A549 (cell line): ENCODE measurements at regions not wholly inside any gene's neighbourhood (a gene's known extent, or its start where the extent isn't known, plus 50 kb on each side); places are given as distances from the start of the nearest gene placed in this dataset.

Experiments used
- BHLHE40 ChIP-seq: IDR thresholded peaks from 2 replicates; pipeline ENCODE4 v1.6.1; 2012; ENCODE audit warnings: low read depth, low read length, inconsistent platforms
- CEBPB ChIP-seq, 2 experiments: fragments of >200 bp in 1 of 2; sonication (Bioruptor Twin) in 1 of 2; formaldehyde crosslinking in 1 of 2; IDR thresholded peaks; 2 replicates each; pipeline ENCODE4 v1.6.1; 2012 to 2016
- CHD2 ChIP-seq: fragments of 150-350 bp; IDR thresholded peaks from 2 replicates; pipeline ENCODE4 v1.6.1; 2014; ENCODE audit warnings: low read length; ENCODE audit not compliant: partially characterized antibody
- CTCF ChIP-seq: fragments of >200 bp; sonication (Bioruptor Twin); formaldehyde crosslinking; IDR thresholded peaks from 3 replicates; pipeline ENCODE4 v1.5.1; 2016
- ESRRA ChIP-seq: fragments of 150-350 bp; IDR thresholded peaks from 2 replicates; pipeline ENCODE4 v1.6.1; 2014; ENCODE audit warnings: mild to moderate bottlenecking, low read length, borderline replicate concordance
- FOSL2 ChIP-seq, 2 experiments: fragments of 450-650 bp in 1 of 2; fragments of >200 bp in 1 of 2; sonication (Bioruptor Twin) in 1 of 2; formaldehyde crosslinking; IDR thresholded peaks; 2 replicates each; pipeline versions ENCODE4 v1.5.0 to v1.6.1; 2016 to 2020; ENCODE audit warnings: mild to moderate bottlenecking in 1 of 2, moderate library complexity in 1 of 2
- FOXS1 ChIP-seq: fragments of 250-450 bp; sonication (Bioruptor Pico); IDR thresholded peaks from 2 replicates; pipeline ENCODE4 v1.5.0; 2020; ENCODE audit warnings: mild to moderate bottlenecking, moderate library complexity
- HEYL ChIP-seq: fragments of 250-450 bp; sonication (Bioruptor Pico); IDR thresholded peaks from 2 replicates; pipeline ENCODE4 v1.8.0; 2021; ENCODE audit warnings: mild to moderate bottlenecking, moderate library complexity
- NPAS2 ChIP-seq: fragments of 250-450 bp; sonication (Bioruptor Pico); IDR thresholded peaks from 2 replicates; pipeline ENCODE4 v1.8.0; 2022; ENCODE audit warnings: mild to moderate bottlenecking, moderate library complexity, borderline replicate concordance
- POLR2A ChIP-seq: IDR thresholded peaks from 2 replicates; pipeline ENCODE4 v1.6.1; 2012; ENCODE audit warnings: mild to moderate bottlenecking, low read length
- RAD21 ChIP-seq, 2 experiments: fragments of >200 bp in 1 of 2; sonication (Bioruptor Twin) in 1 of 2; formaldehyde crosslinking in 1 of 2; IDR thresholded peaks in 1 of 2; conservative IDR thresholded peaks in 1 of 2; 2 replicates in 1 of 2; 3 replicates in 1 of 2; pipeline ENCODE4 v1.6.1; 2012 to 2018; ENCODE audit warnings: inconsistent platforms in 1 of 2
- RFX5 ChIP-seq: fragments of 450-650 bp; IDR thresholded peaks from 2 replicates; pipeline ENCODE4 v1.7.1; 2014; ENCODE audit warnings: antibody characterized with exemption, mild to moderate bottlenecking, moderate library complexity
- TF ChIP-seq, protein P1 (sequence below): fragments of 150-350 bp; IDR thresholded peaks from 2 replicates; pipeline ENCODE4 v1.6.1; 2014; ENCODE audit warnings: low read depth, mild to moderate bottlenecking, low read length
- TF ChIP-seq, protein P2 (sequence below): IDR thresholded peaks from 2 replicates; pipeline ENCODE4 v1.6.1; 2012

DNA sequence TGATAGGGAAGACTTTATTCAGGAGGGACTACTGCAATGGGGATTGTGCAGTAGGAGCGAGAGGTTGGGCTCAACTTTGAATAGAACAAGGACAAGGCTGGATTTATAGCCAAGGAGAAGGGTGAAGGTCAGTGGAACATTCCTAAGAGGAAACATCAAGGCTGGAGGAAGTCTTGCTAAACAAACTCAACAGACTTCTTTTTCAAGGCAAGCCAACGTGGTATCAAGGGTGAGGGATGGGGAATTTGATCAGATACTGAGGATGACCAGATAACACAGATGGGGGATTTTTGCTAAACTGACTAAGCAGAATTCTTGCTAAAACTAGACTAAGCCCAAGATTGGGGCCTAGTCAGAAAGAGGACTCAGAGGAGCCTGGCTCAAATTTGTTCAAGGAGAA lies 107.3 kb downstream of the DUSP10 start:
- TF ChIP-seq NPAS2 (CRISPR knock-in tag): no peak
- no peak for TF ChIP-seq POLR2A
- TF ChIP-seq CTCF: no peak
- TF ChIP-seq, protein P1, sequence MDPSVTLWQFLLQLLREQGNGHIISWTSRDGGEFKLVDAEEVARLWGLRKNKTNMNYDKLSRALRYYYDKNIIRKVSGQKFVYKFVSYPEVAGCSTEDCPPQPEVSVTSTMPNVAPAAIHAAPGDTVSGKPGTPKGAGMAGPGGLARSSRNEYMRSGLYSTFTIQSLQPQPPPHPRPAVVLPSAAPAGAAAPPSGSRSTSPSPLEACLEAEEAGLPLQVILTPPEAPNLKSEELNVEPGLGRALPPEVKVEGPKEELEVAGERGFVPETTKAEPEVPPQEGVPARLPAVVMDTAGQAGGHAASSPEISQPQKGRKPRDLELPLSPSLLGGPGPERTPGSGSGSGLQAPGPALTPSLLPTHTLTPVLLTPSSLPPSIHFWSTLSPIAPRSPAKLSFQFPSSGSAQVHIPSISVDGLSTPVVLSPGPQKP: no peak
- no peak for TF ChIP-seq ESRRA
- TF ChIP-seq FOXS1: no peak
- TF ChIP-seq FOSL2 (IDR thresholded peaks at IDR 0.05): no peak
- no peak for TF ChIP-seq FOSL2 (CRISPR knock-in tag; IDR thresholded peaks at IDR 0.05)
- TF ChIP-seq RFX5: no peak
- TF ChIP-seq HEYL (CRISPR knock-in tag): no peak
- TF ChIP-seq RAD21 (conservative IDR thresholded peaks at IDR 0.05 in 1 of 2, IDR thresholded peaks at IDR 0.05 in 1 of 2): no peak
- no peak for TF ChIP-seq CEBPB (IDR thresholded peaks at IDR 0.05)
- TF ChIP-seq, protein P2, sequence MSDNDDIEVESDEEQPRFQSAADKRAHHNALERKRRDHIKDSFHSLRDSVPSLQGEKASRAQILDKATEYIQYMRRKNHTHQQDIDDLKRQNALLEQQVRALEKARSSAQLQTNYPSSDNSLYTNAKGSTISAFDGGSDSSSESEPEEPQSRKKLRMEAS: no peak
- TF ChIP-seq BHLHE40: no peak
- no peak for TF ChIP-seq CHD2
